ENCODE measurements at regions not wholly inside any gene's neighbourhood (a gene's known extent, or its start where the extent isn't known, plus 50 kb on each side); places are given as distances from the start of the nearest gene placed in this dataset.

GRCh38 chrX:4978613-4979012 is 1250.1 kb downstream of the NLGN4X start:
- Histone ChIP-seq H3K36me3 (ENCODE audit: insufficient read depth, low read length) (no peaks in the 10 kb centered on the region), H3K27me3 (ENCODE audit: insufficient read depth, low read length) (no peaks in the 10 kb centered on the region), H3K9ac (ENCODE audit: low read depth, low read length) (no peak overlapping the region), H3K4me1 (ENCODE audit: insufficient read depth, low read length) (no peaks in the 10 kb centered on the region), H3K27ac (ENCODE audit: low read depth, low read length) (no peak overlapping the region), H3K4me3 (ENCODE audit: low read length) (no peak overlapping the region), H3K9me3 (ENCODE audit: insufficient read depth, low read depth, low read length) (no peaks in the 10 kb centered on the region)
- WGBS = no CpG with 5 or more reads among the region's 1 CpG

DNA sequence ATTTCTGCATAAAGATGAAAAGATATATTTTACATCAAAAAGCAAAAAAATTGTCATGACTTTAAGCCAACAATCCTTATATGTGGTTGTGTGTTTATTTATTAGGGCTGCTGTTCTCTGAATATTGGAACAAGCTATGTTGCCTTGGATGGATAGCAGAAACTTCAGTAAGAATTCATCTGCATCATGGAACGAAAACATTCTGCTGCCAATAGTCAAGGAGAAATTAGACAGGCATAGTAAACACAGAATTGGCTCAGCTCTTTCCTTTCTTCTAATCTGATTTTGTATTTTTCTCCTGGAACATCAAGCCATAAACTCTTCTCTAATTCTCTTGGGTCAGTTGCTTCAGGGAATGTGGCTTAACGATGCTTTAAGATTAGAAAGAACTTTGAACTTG is 1257.0 kb downstream of the NLGN4X start:
- 94% methylated on average over 2 of the region's 2 CpGs for WGBS
- no peak overlapping the region for H3K4me3 ChIP-seq (ENCODE audit: low read length)
- no peaks in the 10 kb centered on the region for H3K9me3 ChIP-seq (ENCODE audit: insufficient read depth, low read depth, low read length)
- H3K4me1 ChIP-seq (ENCODE audit: insufficient read depth, low read length) = no peaks in the 10 kb centered on the region
- H3K9ac ChIP-seq (ENCODE audit: low read depth, low read length) = no peak overlapping the region
- no peaks in the 10 kb centered on the region for H3K27me3 ChIP-seq (ENCODE audit: insufficient read depth, low read length)
- H3K36me3 ChIP-seq (ENCODE audit: insufficient read depth, low read length) = no peaks in the 10 kb centered on the region
- H3K27ac ChIP-seq (ENCODE audit: low read depth, low read length) = no peak overlapping the region

- Histone ChIP-seq H3K4me1 (ENCODE audit: insufficient read depth, low read length) (no peaks in the 10 kb centered on the region), H3K4me3 (ENCODE audit: low read length) (no peak overlapping the region), H3K27me3 (ENCODE audit: insufficient read depth, low read length) (no peaks in the 10 kb centered on the region), H3K36me3 (ENCODE audit: insufficient read depth, low read length) (no peaks in the 10 kb centered on the region), H3K27ac (ENCODE audit: low read depth, low read length) (no peak overlapping the region), H3K9ac (ENCODE audit: low read depth, low read length) (no peak overlapping the region), H3K9me3 (ENCODE audit: insufficient read depth, low read depth, low read length) (no peaks in the 10 kb centered on the region)
- WGBS = 95% methylated on average over 2 of the region's 3 CpGs
Observed at GRCh38 chrX:4964112-4964511, 1250.7 kb upstream of the PRKX start.

- Histone ChIP-seq H3K9ac (ENCODE audit: low read depth, low read length) (no peak overlapping the region), H3K4me3 (ENCODE audit: low read length) (no peak overlapping the region), H3K27ac (ENCODE audit: low read depth, low read length) (no peak overlapping the region), H3K36me3 (ENCODE audit: insufficient read depth, low read length) (no peaks in the 10 kb centered on the region), H3K4me1 (ENCODE audit: insufficient read depth, low read length) (no peaks in the 10 kb centered on the region), H3K27me3 (ENCODE audit: insufficient read depth, low read length) (no peaks in the 10 kb centered on the region), H3K9me3 (ENCODE audit: insufficient read depth, low read depth, low read length) (no peaks in the 10 kb centered on the region)
- WGBS = 100% methylated on average over 2 of the region's 2 CpGs
Observed at GRCh38 chrX:4963432-4963831, 1250.0 kb upstream of the PRKX start.

DNA sequence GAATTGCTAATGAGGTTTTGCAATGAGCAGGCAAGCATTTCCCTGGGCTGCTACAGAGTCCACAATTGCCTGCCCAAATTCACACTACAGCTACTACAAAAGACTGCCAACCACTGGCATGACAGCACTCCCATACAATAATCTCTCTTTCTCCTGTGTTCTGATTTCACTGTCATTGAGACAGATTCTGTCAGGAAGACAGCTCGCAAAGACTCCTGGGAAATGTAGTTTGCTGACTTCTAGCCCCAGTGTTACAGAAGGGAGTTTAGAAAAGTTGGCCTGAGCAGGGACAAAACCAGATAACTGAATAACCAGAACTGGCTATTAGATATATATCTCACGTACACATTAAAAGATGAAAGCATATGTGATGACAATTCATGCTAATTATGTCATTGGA is 1231.3 kb upstream of the PRKX start:
- Histone ChIP-seq H3K4me1 (ENCODE audit: insufficient read depth, low read length) (no peaks in the 10 kb centered on the region), H3K4me3 (ENCODE audit: low read length) (no peak overlapping the region), H3K27me3 (ENCODE audit: insufficient read depth, low read length) (no peaks in the 10 kb centered on the region), H3K36me3 (ENCODE audit: insufficient read depth, low read length) (no peaks in the 10 kb centered on the region), H3K9ac (ENCODE audit: low read depth, low read length) (no peak overlapping the region), H3K9me3 (ENCODE audit: insufficient read depth, low read depth, low read length) (no peaks in the 10 kb centered on the region), H3K27ac (ENCODE audit: low read depth, low read length) (no peak overlapping the region)
- 73% methylated on average over 1 of the region's 2 CpGs for WGBS

DNA sequence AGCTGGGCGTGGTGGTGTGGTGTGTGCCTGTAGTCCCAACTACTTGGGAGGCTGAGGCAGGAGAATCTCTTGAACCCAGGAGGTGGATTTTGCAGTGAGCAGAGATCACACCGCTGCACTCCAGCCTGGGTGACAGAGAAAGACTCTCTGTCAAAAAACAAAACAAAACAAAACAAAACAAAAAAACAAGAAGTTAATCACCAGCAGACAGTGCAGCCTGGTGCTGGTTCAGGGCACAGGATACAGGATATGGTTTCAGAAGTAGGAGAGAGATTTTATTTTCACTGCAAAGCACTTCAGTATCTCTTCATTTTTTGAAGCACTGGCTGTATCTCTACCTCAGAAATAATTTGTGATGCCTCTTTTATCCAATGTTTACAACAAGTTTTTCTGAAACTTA is 1222.9 kb upstream of the PRKX start:
- Histone ChIP-seq H3K9ac (ENCODE audit: low read depth, low read length) (no peak overlapping the region), H3K4me1 (ENCODE audit: insufficient read depth, low read length) (no peaks in the 10 kb centered on the region), H3K36me3 (ENCODE audit: insufficient read depth, low read length) (no peaks in the 10 kb centered on the region), H3K4me3 (ENCODE audit: low read length) (no peak overlapping the region), H3K27ac (ENCODE audit: low read depth, low read length) (no peak overlapping the region), H3K9me3 (ENCODE audit: insufficient read depth, low read depth, low read length) (no peaks in the 10 kb centered on the region), H3K27me3 (ENCODE audit: insufficient read depth, low read length) (no peaks in the 10 kb centered on the region)
- 100% methylated on average over 1 of the region's 2 CpGs for WGBS

GRCh38 chrX:4935846-4936245 is 1222.4 kb upstream of the PRKX start:
- Histone ChIP-seq H3K4me1 (ENCODE audit: insufficient read depth, low read length) (no peaks in the 10 kb centered on the region), H3K9me3 (ENCODE audit: insufficient read depth, low read depth, low read length) (no peaks in the 10 kb centered on the region), H3K36me3 (ENCODE audit: insufficient read depth, low read length) (no peaks in the 10 kb centered on the region), H3K4me3 (ENCODE audit: low read length) (no peak overlapping the region), H3K27me3 (ENCODE audit: insufficient read depth, low read length) (no peaks in the 10 kb centered on the region), H3K27ac (ENCODE audit: low read depth, low read length) (no peak overlapping the region), H3K9ac (ENCODE audit: low read depth, low read length) (no peak overlapping the region)
- 97% methylated on average over 2 of the region's 2 CpGs for WGBS

- H3K27ac ChIP-seq (ENCODE audit: low read depth, low read length) = no peak overlapping the region
- H3K36me3 ChIP-seq (ENCODE audit: insufficient read depth, low read length) = no peaks in the 10 kb centered on the region
- no peak overlapping the region for H3K9ac ChIP-seq (ENCODE audit: low read depth, low read length)
- H3K4me1 ChIP-seq (ENCODE audit: insufficient read depth, low read length) = no peaks in the 10 kb centered on the region
- no peak overlapping the region for H3K4me3 ChIP-seq (ENCODE audit: low read length)
- H3K9me3 ChIP-seq (ENCODE audit: insufficient read depth, low read depth, low read length) = no peaks in the 10 kb centered on the region
- no peaks in the 10 kb centered on the region for H3K27me3 ChIP-seq (ENCODE audit: insufficient read depth, low read length)
- 87% methylated on average over 2 of the region's 2 CpGs for WGBS
Observed at GRCh38 chrX:4935401-4935800, 1222.0 kb upstream of the PRKX start.

DNA sequence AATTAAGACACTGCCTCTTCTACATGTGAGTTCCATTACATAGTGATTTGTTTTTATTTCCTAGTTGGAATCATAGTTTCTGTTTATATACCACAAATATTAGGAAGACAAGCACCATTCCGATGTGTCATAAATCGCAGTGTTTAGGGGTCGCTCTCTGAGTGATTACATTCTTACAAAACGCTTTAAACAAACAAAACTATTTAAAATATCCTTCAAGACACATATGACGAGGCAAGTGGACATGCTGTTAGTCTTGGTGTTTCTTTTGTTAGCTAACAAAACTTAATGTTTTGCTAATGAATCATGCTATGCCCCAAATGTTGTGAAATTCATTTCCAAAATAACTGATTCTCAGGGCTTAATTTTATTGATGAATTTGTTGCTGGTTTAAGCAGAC is 1219.3 kb upstream of the PRKX start:
- Histone ChIP-seq H3K9ac (ENCODE audit: low read depth, low read length) (no peak overlapping the region), H3K27ac (ENCODE audit: low read depth, low read length) (no peak overlapping the region), H3K36me3 (ENCODE audit: insufficient read depth, low read length) (no peaks in the 10 kb centered on the region), H3K4me1 (ENCODE audit: insufficient read depth, low read length) (no peaks in the 10 kb centered on the region), H3K27me3 (ENCODE audit: insufficient read depth, low read length) (no peaks in the 10 kb centered on the region), H3K4me3 (ENCODE audit: low read length) (no peak overlapping the region), H3K9me3 (ENCODE audit: insufficient read depth, low read depth, low read length) (no peaks in the 10 kb centered on the region)
- WGBS = 96% methylated on average over 4 of the region's 5 CpGs

DNA sequence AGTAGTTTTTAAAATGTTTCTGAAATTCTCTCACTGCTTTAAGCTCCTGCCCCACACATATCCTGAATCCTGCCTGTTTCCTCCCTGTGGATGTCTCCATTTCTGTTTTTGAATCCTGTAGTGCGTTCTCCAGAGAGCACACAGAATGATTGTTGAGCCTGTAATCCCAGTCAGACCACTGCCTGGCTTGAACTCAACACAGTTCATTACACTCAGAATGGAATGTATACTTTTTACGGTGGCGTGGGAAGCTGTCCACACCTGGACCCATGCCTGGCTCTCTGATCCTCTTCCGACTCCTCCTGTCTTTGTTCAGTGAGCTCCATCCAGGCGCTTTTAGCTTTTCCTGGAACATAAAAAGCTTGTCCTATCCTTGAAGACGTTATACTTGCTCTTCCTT is 1217.0 kb upstream of the PRKX start:
- no peak overlapping the region for H3K9ac ChIP-seq (ENCODE audit: low read depth, low read length)
- H3K4me3 ChIP-seq (ENCODE audit: low read length) = no peak overlapping the region
- no peaks in the 10 kb centered on the region for H3K36me3 ChIP-seq (ENCODE audit: insufficient read depth, low read length)
- no peaks in the 10 kb centered on the region for H3K9me3 ChIP-seq (ENCODE audit: insufficient read depth, low read depth, low read length)
- 94% methylated on average over 6 of the region's 6 CpGs for WGBS
- no peak overlapping the region for H3K27ac ChIP-seq (ENCODE audit: low read depth, low read length)
- H3K27me3 ChIP-seq (ENCODE audit: insufficient read depth, low read length) = no peaks in the 10 kb centered on the region
- no peaks in the 10 kb centered on the region for H3K4me1 ChIP-seq (ENCODE audit: insufficient read depth, low read length)

DNA sequence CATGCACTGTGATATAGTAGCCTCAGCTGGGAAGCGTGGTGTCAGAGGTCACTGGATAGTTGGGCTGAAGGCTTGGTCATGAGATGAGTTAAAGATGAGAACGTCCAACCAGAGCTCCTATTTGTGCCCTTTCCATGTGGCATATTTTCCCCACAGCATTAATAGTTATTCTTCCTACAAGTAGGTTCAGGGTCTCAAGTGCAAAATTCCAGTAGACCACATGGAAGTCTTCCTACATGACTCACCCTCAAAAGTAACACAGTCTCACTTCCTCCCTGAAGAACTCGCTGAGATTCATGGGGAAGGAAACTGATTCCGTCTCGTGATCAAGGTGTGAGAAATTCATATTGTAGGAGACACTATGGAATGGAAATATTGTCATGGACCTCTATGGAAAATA is 1212.5 kb upstream of the PRKX start:
- no peaks in the 10 kb centered on the region for H3K36me3 ChIP-seq (ENCODE audit: insufficient read depth, low read length)
- H3K4me3 ChIP-seq (ENCODE audit: low read length) = no peak overlapping the region
- no peaks in the 10 kb centered on the region for H3K4me1 ChIP-seq (ENCODE audit: insufficient read depth, low read length)
- no peak overlapping the region for H3K27ac ChIP-seq (ENCODE audit: low read depth, low read length)
- H3K9me3 ChIP-seq (ENCODE audit: insufficient read depth, low read depth, low read length) = no peaks in the 10 kb centered on the region
- WGBS = 100% methylated on average over 3 of the region's 5 CpGs
- no peak overlapping the region for H3K9ac ChIP-seq (ENCODE audit: low read depth, low read length)
- no peaks in the 10 kb centered on the region for H3K27me3 ChIP-seq (ENCODE audit: insufficient read depth, low read length)

GRCh38 chrX:4909348-4909747 is 1195.9 kb upstream of the PRKX start:
- no peak overlapping the region for H3K9ac ChIP-seq (ENCODE audit: low read depth, low read length)
- H3K36me3 ChIP-seq (ENCODE audit: insufficient read depth, low read length) = no peaks in the 10 kb centered on the region
- no peaks in the 10 kb centered on the region for H3K9me3 ChIP-seq (ENCODE audit: insufficient read depth, low read depth, low read length)
- H3K4me3 ChIP-seq (ENCODE audit: low read length) = no peak overlapping the region
- H3K4me1 ChIP-seq (ENCODE audit: insufficient read depth, low read length) = no peaks in the 10 kb centered on the region
- H3K27me3 ChIP-seq (ENCODE audit: insufficient read depth, low read length) = no peaks in the 10 kb centered on the region
- H3K27ac ChIP-seq (ENCODE audit: low read depth, low read length) = no peak overlapping the region
- WGBS = 92% methylated on average over 4 of the region's 5 CpGs
